ENCODE measurements at regions not wholly inside any gene's neighbourhood (a gene's known extent, or its start where the extent isn't known, plus 50 kb on each side); places are given as distances from the start of the nearest gene placed in this dataset.
A peak's percentile ranks its signal among the peaks of the same experiment; 100 is the strongest.

DNA sequence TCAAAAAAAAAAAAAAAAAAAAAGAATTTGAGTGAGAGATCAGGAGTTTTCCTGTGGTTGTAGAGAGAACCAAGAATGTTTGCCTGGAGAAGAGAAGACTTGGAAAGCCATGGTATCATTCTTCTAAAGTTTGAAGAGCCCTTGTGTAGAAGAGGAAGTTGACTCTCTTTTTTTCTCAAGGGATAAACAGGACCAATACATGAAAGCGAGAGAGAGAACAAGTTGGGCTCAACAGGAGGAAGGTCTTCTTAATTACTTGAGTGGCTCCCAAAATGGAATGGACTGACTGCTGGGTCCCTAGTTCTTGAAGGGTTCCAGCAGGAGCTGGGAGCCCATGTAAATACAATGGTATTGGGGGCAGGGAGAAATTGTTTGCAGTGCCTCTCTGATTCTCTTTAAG lies 173.3 kb upstream of the ADO start:
- H3K9me3 Mint-ChIP-seq = no peaks in the 10 kb centered on the region

DNA sequence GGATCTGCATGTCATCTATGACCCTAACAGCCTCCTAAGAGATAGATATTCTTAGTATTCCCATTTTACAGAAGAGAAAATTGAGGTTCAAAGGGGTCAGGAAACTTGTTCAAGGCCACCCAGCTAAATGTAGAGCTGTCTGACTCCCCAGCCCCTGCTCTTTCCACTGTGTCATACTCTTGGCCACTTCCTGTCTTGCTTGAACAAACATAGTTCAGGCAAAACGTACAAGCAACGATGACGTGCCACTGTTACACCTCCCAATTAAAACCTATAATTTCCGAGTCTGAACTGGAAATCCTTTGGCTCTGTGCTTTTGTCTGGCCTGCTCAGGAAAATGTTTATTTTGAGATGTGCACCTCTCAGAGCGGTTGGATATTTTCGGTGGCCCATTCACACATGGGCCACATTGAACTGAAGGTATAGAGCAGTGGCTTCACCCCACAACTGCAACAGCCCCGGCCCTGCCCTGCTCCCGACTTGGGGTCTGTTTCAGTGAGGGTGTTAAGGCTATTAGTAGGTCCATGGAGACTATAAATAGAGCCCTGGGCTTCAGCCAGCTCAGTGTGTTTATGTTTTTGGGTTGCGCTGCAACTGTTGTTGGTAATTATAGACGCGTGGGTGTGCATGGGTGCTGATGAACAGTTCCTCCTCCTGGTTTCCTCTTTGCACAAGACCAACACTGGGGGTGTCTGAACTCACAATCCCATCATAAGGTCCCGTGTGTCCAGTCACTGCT lies 172.3 kb upstream of the ADO start:
- peaks cover 11% of the 10 kb centered on the region for H3K4me1 Mint-ChIP-seq
- ATAC-seq (replicated peaks; ENCODE audit: extremely low read depth, poor library complexity, severe bottlenecking) (peak; percentile 93), DNase-seq (ENCODE audit: low spot score in 2 of 2) (peak; percentile 15 to 67)
- H3K27ac Mint-ChIP-seq (ENCODE audit: low read depth) = peak overlapping the region; percentile 97
- H3K9me3 Mint-ChIP-seq = no peaks in the 10 kb centered on the region
- H3K4me3 Mint-ChIP-seq = peak overlapping the region; percentile 71
- H3K36me3 Mint-ChIP-seq (ENCODE audit: insufficient read depth) = peaks cover 4% of the 10 kb centered on the region
- no peaks in the 10 kb centered on the region for H3K27me3 Mint-ChIP-seq

More for the DNA sequence above, 173.3 kb upstream of the ADO start:
- Mint-ChIP-seq H3K4me1 (peaks cover 11% of the 10 kb centered on the region), H3K27me3 (no peaks in the 10 kb centered on the region), H3K36me3 (ENCODE audit: insufficient read depth) (peaks cover 4% of the 10 kb centered on the region), H3K27ac (ENCODE audit: low read depth) (peak overlapping the region; percentile 97), H3K4me3 (no peak overlapping the region)
- no peak for ATAC-seq (replicated peaks; ENCODE audit: extremely low read depth, poor library complexity, severe bottlenecking)
- DNase-seq (ENCODE audit: low spot score in 2 of 2) = no peak

DNA sequence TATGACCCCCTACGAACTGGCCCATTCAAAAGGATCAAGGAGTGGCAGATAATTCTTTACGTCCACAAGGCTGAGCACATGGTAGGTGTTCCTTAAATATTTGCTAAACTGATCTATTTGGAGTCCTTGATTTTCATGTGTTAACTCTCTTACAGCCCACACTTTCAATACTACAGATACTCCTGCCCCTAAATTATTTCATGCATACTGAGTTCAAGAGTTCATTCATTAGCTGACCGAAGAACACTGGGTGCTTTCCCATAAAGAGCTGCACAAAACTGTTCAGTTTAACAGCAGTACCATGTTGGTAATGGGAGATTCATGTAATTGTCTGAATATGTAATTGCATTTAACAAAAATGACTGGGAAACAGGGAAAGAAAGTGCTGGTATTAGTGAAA lies 170.5 kb upstream of the ADO start:
- H3K36me3 Mint-ChIP-seq (ENCODE audit: insufficient read depth) = peaks cover 4% of the 10 kb centered on the region
- no peaks in the 10 kb centered on the region for H3K9me3 Mint-ChIP-seq
- H3K4me1 Mint-ChIP-seq = peaks cover 11% of the 10 kb centered on the region
- no peak overlapping the region for H3K27ac Mint-ChIP-seq (ENCODE audit: low read depth)
- no peaks in the 10 kb centered on the region for H3K27me3 Mint-ChIP-seq
- DNase-seq (ENCODE audit: low spot score in 2 of 2) (no peak), ATAC-seq (replicated peaks; ENCODE audit: extremely low read depth, poor library complexity, severe bottlenecking) (no peak)
- no peak overlapping the region for H3K4me3 Mint-ChIP-seq

DNA sequence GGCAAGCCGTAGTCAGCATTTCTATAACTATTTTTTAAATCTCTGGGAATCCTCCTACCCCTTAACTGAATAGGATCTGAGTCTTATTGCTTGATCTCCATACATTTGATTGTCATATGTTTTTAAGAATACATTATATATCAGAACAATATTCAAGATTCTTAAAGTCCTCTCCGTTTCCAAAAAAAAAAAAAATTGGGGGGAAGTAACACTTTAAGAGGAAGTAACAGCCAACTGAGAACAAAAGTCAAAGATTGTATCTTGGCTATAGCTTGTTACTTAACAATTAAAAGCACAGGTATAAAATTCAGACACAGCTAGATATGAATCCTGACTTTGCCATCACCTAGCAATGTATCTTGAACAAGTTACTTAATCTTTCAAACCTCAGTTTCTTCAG lies 169.9 kb upstream of the ADO start:
- no peak overlapping the region for H3K4me3 Mint-ChIP-seq
- H3K27me3 Mint-ChIP-seq = no peaks in the 10 kb centered on the region
- H3K4me1 Mint-ChIP-seq = peaks cover 11% of the 10 kb centered on the region
- H3K36me3 Mint-ChIP-seq (ENCODE audit: insufficient read depth) = peaks cover 4% of the 10 kb centered on the region
- H3K9me3 Mint-ChIP-seq = no peaks in the 10 kb centered on the region
- no peak overlapping the region for H3K27ac Mint-ChIP-seq (ENCODE audit: low read depth)
- no peak for ATAC-seq (replicated peaks; ENCODE audit: extremely low read depth, poor library complexity, severe bottlenecking)
- no peak for DNase-seq (ENCODE audit: low spot score in 2 of 2)

DNA sequence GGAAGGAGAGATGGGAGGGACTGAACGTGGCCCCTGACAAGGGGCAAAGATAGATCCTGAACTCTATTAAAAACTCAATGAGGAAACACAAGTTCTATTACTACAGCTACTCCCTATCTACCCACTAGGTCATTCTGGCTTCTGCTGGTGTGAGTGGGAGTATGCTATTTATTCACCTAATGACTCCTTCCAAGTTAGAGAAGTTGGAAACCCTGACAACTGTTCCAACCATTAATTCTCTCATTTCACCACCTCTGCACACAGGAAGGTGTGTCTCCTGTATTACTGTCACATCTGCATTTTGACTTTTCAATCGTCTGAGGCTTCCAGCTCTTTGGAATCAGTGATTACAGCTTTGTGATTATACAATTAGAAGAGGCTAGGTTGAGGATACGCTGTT lies 169.4 kb upstream of the ADO start:
- no peaks in the 10 kb centered on the region for H3K27me3 Mint-ChIP-seq
- no peak overlapping the region for H3K27ac Mint-ChIP-seq (ENCODE audit: low read depth)
- H3K36me3 Mint-ChIP-seq (ENCODE audit: insufficient read depth) = peaks cover 4% of the 10 kb centered on the region
- no peaks in the 10 kb centered on the region for H3K9me3 Mint-ChIP-seq
- no peak for ATAC-seq (replicated peaks; ENCODE audit: extremely low read depth, poor library complexity, severe bottlenecking)
- H3K4me1 Mint-ChIP-seq = peaks cover 11% of the 10 kb centered on the region
- no peak overlapping the region for H3K4me3 Mint-ChIP-seq
- DNase-seq (ENCODE audit: low spot score in 2 of 2) = no peak

DNA sequence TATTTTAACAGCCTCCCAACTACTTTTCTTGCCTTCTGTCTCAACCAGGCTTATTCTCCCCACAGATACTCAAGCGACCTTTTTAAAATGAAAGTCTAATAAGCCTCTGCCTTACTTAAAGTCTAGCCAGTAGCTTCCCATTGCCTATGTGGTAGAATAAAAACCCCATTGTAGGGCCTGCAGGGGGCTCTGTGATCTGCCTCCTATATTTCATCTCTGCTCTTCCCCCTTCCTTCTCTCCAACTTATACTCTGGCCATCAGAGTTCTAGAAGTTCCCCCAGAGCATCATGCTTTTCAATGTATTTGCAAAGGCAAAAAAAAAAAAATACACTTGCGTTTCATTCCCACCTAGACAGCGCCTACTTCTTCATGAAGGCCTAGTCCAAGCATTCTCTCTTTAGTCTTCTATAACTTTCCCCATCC lies 167.7 kb upstream of the ADO start:
- Mint-ChIP-seq H3K27ac (ENCODE audit: low read depth) (no peak overlapping the region), H3K4me3 (no peak overlapping the region), H3K9me3 (no peaks in the 10 kb centered on the region), H3K4me1 (peaks cover 10% of the 10 kb centered on the region), H3K27me3 (no peaks in the 10 kb centered on the region), H3K36me3 (ENCODE audit: insufficient read depth) (peaks cover 4% of the 10 kb centered on the region)
- no peak for DNase-seq (ENCODE audit: low spot score in 2 of 2)
- ATAC-seq (replicated peaks; ENCODE audit: extremely low read depth, poor library complexity, severe bottlenecking) = peak; percentile 1

DNA sequence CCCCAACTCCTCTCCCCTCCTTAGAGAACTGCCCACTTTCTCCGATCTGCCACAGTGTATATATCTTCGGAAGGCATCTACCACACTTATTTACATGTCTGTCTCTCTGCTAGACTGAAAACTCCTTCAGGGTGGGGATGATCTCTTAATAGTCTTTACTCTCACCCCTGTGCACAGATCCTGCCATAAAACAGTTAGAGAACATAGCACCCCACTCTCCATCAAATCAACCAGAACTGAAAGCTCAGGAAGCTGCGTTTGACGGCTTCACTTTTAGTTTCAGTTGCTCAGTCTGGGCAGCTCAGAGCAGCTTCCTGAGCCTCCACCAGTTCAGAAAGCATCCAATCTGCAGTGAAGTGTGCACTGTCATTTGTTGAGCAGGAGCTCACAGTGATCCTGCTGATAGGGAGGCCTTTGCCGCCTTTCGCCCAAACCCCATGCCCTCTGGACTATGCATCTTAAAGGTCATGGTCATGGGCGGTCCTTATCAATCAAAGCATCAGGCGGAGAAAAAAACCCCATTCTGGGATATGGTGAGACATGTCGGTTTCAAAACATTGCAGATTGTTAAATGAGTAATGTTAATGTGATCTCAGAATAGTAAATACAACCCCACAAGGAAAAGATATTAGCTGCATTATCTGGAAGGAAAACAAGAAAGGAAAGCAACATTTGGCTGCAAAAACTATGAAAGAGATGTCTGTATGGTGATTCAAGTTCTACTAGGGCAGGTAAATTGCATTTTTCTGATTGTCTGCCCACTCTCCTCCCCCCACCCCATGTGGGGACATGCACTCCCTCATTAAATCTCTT lies 167.1 kb upstream of the ADO start:
- Mint-ChIP-seq H3K36me3 (ENCODE audit: insufficient read depth) (peaks cover 1% of the 10 kb centered on the region), H3K27me3 (no peaks in the 10 kb centered on the region), H3K4me3 (no peak overlapping the region), H3K4me1 (peaks cover 4% of the 10 kb centered on the region), H3K9me3 (no peaks in the 10 kb centered on the region), H3K27ac (ENCODE audit: low read depth) (no peak overlapping the region)
- ATAC-seq (replicated peaks; ENCODE audit: extremely low read depth, poor library complexity, severe bottlenecking) = peak; percentile 87
- peak; percentile 34 to 65 for DNase-seq (ENCODE audit: low spot score in 2 of 2)

DNA sequence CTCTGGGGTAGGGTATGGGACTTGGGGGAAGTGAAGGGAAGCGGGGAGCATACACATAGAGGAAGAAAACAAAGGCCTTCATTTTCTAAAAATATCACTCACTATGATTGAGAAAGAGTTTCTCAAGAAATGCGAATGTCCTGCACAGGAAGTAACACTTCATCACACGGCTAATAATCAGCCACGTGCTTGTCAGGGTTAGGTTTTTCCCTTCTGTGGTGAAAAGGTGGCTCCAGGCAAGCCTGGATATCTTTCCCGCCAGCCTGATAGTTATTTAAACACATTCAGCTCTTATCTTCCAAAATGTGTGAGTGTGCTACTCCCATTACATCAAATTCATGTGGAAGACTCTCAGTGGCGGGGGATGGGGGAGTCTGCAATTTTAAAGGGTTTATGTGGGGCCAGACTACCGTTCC lies 166.4 kb upstream of the ADO start:
- Mint-ChIP-seq H3K4me1 (no peaks in the 10 kb centered on the region), H3K4me3 (no peak overlapping the region), H3K27me3 (no peaks in the 10 kb centered on the region), H3K36me3 (ENCODE audit: insufficient read depth) (no peaks in the 10 kb centered on the region), H3K27ac (ENCODE audit: low read depth) (no peak overlapping the region), H3K9me3 (no peaks in the 10 kb centered on the region)
- ATAC-seq (replicated peaks; ENCODE audit: extremely low read depth, poor library complexity, severe bottlenecking) (peak; percentile 4), DNase-seq (ENCODE audit: low spot score in 2 of 2) (no peak)

DNA sequence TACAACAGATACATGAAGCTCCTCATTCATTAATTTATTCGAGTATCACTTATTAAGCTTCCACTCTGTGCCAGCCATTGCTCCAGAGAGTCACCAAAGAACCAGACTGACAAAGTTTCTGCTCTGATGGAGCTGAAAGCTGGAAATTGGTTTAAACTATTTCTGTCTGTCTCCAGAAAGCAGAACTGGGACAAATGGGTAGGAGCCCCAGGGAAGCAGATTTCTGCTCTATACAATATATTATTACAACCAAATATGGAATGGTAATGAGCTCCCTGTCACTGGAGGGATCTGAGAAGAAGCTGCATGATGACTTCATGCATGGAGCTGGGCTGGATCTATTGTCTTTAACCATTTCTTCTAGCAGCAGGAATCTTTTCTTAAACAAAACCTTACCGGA lies 165.4 kb upstream of the ADO start:
- Mint-ChIP-seq H3K27ac (ENCODE audit: low read depth) (no peak overlapping the region), H3K27me3 (no peaks in the 10 kb centered on the region), H3K4me3 (no peak overlapping the region), H3K4me1 (no peaks in the 10 kb centered on the region), H3K9me3 (no peaks in the 10 kb centered on the region), H3K36me3 (ENCODE audit: insufficient read depth) (no peaks in the 10 kb centered on the region)
- DNase-seq (ENCODE audit: low spot score in 2 of 2) (no peak), ATAC-seq (replicated peaks; ENCODE audit: extremely low read depth, poor library complexity, severe bottlenecking) (no peak)

DNA sequence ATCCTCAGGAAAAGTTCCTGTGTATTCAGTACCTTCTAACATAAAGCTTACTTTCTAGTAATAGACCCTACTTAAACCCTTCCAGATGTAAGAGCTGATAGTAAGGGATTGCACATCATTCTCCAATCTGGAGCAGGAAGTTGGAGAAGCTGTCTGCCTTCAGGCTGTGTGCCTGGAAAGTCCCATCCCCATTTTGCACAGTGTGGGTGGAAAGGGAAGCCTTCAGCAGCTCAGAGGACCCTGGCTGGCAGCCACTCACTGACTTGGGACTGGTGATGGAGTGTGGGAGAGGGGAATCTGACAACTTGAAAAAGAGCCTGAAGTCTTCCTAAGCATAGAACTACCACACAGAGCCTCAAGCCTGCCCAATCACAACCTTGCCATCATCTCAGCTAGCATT lies 164.1 kb upstream of the ADO start:
- peak overlapping the region; percentile 80 for H3K27ac Mint-ChIP-seq (ENCODE audit: low read depth)
- H3K4me1 Mint-ChIP-seq = no peaks in the 10 kb centered on the region
- H3K36me3 Mint-ChIP-seq (ENCODE audit: insufficient read depth) = no peaks in the 10 kb centered on the region
- no peak overlapping the region for H3K4me3 Mint-ChIP-seq
- no peak for DNase-seq (ENCODE audit: low spot score in 2 of 2)
- no peaks in the 10 kb centered on the region for H3K9me3 Mint-ChIP-seq
- H3K27me3 Mint-ChIP-seq = no peaks in the 10 kb centered on the region
- no peak for ATAC-seq (replicated peaks; ENCODE audit: extremely low read depth, poor library complexity, severe bottlenecking)

DNA sequence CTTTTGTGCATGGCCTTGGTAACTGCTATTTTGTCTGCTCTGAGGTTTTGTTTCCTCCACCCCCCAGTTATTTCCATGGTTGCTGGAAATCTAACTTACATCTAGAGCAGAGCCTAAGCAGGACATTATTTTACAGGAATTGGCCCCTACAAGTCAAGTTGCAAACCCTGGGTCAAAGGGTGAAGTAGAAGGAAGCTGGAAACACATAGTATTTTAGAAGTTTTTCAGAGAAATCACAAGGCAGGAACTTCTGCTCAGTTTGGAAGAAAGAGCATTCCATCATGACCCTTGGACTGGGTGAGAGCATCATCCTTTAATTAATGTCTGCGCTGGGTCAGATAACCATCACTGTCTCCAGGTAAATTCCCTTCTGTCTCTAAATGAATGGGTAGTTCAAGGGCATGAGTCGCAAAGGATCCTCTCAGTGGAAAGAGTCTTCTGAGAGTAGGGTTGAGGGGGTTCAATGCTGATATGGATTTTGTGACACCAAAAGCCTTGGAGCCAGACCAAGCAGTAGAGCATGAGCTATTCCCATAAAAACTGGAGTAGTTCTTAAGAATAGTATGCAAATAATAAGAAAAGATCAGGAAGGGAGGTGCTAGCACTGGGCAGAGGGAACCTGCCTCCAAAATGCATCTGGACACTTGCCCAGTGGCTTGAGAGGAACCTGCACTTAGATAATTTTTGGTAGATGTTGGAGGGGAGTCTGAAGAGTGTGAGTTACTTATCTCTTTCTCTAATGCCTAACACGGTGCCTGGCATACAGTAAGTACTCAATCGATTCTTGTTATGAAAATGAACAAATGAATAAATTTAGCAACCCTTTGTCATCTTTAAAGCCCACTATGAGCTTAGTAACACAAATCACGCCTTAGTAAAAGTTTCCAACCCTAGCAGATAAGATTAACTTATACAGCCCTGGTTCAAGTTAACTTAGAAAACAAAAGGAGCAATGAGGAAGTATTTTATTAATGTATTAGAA lies 160.6 kb upstream of the ADO start:
- H3K36me3 Mint-ChIP-seq (ENCODE audit: insufficient read depth) = peaks cover 2% of the 10 kb centered on the region
- no peak overlapping the region for H3K4me3 Mint-ChIP-seq
- H3K27me3 Mint-ChIP-seq = no peaks in the 10 kb centered on the region
- H3K9me3 Mint-ChIP-seq = no peaks in the 10 kb centered on the region
- DNase-seq (ENCODE audit: low spot score in 2 of 2) = no peak
- peaks cover 7% of the 10 kb centered on the region for H3K4me1 Mint-ChIP-seq
- no peak for ATAC-seq (replicated peaks; ENCODE audit: extremely low read depth, poor library complexity, severe bottlenecking)
- no peak overlapping the region for H3K27ac Mint-ChIP-seq (ENCODE audit: low read depth)

DNA sequence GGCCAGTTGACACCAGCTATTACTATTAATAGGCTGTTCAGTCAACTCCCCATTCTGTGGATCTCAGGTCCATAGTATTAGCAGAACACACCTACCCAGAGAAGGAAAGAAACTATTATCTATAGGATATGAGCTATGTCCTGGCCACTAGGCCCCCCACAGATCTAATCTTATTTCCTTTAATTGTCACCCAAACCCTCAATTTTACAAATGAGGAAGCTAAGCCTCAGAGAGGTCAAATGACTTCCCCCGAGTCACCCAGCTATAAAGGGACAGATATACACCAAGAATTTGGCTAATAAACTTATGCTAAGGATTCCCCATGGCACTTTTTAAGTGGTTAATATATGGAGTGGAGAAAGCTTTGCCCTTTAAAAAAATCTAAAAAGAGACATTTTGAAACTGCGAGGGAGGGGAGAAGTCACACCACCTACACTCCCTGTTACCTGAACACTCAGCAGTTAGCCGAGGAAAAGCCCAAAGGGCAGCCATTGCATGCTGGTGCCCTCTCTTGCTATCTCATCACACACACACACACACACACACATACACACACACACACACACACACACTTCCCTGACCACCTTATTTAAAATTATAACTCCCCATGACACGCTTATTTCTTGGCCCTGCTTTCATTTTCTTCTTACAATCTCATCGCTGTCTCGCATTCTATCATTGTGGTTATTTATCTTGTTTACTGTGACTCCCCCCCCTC lies 157.0 kb upstream of the ADO start:
- Mint-ChIP-seq H3K4me3 (peak overlapping the region; percentile 10), H3K27me3 (no peaks in the 10 kb centered on the region), H3K27ac (ENCODE audit: low read depth) (peak overlapping the region; percentile 5), H3K9me3 (no peaks in the 10 kb centered on the region), H3K36me3 (ENCODE audit: insufficient read depth) (peaks cover 2% of the 10 kb centered on the region), H3K4me1 (peaks cover 7% of the 10 kb centered on the region)
- ATAC-seq (replicated peaks; ENCODE audit: extremely low read depth, poor library complexity, severe bottlenecking) (peak; percentile 43), DNase-seq (ENCODE audit: low spot score in 2 of 2) (no peak)
